Stimulated activated CD4-positive, alpha-beta T cell treated with anti-CD3 and anti-CD28 coated beads, Interleukin-2, amount 100 ng/mL, for 48 hours (primary cell): ENCODE measurements at regions not wholly inside any gene's neighbourhood (a gene's known extent, or its start where the extent isn't known, plus 50 kb on each side); places are given as distances from the start of the nearest gene placed in this dataset.

Experiments
- DNase-seq, 2 donors: peaks; one replicate each; pipeline ENCODE4 v3.0.0-alpha.2; 2020

- no peak for DNase-seq
Measured at GRCh38 chr2:8453904-8454302, 228.0 kb upstream of the ID2 start.

- DNase-seq = no peak
Measured at GRCh38 chr2:8454797-8455196, 227.1 kb upstream of the ID2 start.

- DNase-seq = no peak
Measured at GRCh38 chr2:8455236-8456150, 226.4 kb upstream of the ID2 start.

- DNase-seq = no peak
Measured at GRCh38 chr2:8456151-8457091, 225.4 kb upstream of the ID2 start.

DNA sequence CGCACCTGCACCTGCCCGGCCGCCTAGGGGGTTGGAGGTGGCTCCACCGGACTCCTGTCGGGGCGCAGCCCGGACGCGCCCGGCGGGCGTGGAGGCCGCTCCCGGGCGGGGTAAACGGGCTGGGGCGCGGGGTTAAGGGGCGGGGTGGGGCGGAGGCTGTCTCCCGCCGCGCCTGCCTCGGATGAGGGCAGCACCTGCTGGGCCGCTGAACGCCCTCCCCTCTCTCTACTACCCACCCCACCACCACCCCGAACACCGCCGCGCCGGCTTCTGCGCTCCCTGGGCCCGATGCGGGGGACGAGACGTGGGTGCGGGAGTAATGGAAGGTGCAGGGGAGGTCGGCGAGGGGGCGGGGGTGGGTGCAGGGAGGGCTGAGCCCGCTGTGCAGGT is 224.8 kb upstream of the ID2 start:
- no peak for DNase-seq

DNA sequence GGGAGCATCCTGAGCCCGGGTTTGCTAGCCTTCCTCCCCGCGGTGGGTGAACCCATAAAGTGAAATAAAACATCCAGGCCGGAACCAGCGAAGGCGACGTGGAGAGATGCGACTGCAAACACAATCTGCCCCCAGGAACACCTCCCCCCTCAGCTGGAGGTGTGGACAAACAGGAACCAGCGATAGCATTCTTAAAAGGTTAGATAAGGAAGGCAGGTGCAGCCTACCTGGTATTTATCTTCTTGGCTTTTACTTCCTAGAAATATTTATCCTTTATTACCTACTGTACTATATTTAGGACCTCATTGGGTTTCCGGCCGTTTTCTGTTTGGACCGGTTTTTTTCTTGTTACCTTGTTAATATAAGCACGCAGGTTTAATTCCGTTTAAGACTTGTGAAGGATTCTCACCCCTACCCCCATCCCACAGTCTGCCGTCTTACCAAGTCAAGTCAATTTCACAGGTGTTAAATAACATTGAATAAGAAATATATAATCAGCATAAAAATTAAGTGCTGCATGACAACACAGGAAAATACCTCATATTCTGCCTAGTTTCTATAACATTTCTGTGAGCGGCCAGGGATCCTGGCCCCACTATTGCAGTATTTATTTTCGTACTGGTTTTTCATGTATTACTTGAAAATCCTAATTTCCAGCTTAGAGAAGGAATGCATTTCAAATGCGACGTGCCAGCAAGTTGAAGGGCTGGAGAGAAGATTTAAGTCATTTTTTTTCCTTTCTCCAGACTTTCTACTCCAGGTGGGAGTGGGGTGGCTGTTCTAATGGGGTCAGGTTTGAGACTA is 224.0 kb upstream of the ID2 start:
- DNase-seq = no peak

GRCh38 chr2:8458503-8459459 is 223.1 kb upstream of the ID2 start:
- no peak for DNase-seq

DNA sequence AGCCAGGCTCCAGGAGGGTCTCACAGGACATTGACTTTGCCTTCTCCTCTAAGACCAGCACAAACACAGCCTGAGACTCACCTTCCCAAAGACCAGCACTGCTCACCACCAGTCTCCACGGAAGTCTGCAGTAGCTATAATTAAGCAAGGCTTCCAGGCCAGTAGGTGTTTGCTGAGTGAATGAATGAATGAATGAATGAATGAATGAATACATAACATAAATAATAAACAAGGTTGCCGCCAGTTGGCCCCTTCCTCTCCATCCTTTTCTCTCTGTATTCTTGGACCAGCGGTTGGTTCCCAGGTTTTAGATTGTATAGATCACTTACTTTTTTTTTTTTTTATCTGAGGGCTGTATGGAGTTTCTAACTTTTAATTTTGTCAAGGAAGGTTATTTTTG is 222.4 kb upstream of the ID2 start:
- no peak for DNase-seq

GRCh38 chr2:8461341-8461740 is 220.5 kb upstream of the ID2 start:
- DNase-seq = no peak

DNA sequence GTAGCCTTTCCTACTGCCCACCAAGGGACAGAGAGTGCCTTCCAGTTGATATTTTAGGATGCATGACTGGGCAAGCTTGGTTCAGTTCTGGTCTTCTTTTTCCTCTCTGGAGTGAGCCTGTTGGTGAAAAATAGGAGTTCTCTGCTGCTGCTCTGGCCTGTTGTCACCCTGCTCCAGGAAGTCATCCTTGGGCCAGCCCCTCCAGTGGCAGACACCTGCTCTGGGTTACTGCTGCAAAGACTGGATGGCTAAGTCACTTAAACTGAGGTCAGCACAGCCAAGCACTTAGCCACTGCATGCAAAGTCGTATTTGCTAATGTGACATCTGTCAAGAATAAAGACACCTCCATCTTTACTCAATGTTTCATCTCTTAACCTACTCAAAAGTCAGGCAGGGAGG is 219.6 kb upstream of the ID2 start:
- no peak for DNase-seq

GRCh38 chr2:8462899-8463648 is 218.8 kb upstream of the ID2 start:
- no peak for DNase-seq

GRCh38 chr2:8465560-8465959 is 216.3 kb upstream of the ID2 start:
- no peak for DNase-seq

DNA sequence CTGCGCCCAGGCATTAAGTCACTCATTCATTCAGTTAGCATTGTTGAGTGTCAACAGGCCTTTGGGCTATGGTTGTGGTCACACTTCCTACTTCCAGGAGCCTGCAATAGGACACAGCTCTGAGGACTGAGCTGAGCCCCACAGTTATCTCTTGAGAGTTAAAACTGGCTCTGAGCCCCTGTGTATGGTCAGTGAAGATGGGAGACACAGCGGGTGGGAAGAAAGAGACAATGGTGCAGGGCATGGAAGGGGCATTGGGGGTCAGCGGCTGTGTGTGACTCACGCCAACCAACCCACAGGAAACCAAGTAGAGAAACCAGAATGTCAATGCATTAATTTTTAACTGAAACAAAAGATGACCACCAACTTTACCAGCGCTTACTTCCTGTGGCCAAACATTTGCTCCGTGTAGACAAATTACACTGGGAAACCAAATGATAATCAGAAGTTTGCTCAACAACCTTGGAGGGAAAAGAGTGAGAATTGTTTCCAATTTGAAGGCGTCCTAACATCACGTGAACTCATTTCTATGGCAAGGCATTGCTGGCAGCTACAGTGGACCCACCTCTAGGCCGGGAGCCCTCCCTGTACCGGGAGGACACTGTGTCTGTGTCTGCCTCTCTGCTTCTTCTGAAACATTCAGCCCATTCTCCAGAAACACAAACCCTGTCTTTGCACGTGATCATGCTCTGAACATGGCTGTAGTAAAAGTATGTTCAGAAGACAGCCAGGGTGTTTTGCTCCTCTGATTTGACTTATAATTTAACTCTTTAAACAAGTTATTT is 212.0 kb upstream of the ID2 start:
- no peak for DNase-seq

GRCh38 chr2:8472545-8473323 is 209.1 kb upstream of the ID2 start:
- DNase-seq = no peak

DNA sequence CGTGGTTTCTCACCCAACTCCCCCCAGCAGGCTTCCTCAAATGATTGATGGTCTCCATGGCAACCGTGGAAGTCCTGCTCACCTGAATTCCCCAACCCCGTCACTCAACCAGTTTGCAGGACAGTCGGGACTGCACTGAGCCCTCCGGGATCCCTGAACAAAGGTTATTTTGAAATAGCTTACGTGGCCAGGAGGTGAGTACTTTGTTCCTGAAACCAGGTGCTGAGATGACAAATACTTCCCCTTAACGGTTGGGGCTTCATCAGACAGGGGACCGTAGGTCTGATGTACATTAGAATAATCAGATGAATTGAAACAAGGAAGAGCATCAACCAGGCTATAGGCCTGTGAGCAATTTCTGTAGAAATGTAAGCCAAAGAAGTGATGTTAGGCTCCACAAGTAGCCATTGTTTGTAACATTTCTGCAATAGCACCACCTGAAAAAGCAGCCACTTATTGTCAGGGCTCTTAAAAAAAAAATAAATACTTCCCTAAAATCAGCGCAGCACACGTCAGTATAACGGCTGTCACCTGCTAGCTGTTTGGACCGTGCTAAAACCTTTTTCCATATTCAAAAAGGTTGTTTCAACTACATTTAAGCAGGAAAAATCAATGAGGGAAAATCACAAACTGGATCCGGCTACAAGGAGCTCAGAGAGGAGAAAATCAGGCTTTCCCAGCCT is 206.4 kb upstream of the ID2 start:
- DNase-seq = peak in 1 of 2 donors; percentile 37

GRCh38 chr2:8477552-8478470 is 204.0 kb upstream of the ID2 start:
- DNase-seq = no peak

DNA sequence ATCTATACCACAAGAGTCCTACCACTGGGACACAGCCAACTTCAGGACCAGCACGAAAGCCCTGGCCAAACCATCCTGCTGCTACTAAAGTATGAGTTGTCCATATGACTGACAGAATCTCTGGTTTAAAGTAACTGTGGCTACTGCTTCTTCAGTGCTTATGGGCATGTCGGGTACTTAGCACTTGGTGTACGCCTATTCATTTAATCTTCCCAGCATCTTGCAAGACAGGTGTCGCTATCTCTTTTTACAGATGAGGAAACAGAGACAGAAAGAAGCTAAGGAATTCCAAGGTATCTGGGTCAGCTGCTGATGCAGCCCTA is 203.4 kb upstream of the ID2 start:
- no peak for DNase-seq

DNA sequence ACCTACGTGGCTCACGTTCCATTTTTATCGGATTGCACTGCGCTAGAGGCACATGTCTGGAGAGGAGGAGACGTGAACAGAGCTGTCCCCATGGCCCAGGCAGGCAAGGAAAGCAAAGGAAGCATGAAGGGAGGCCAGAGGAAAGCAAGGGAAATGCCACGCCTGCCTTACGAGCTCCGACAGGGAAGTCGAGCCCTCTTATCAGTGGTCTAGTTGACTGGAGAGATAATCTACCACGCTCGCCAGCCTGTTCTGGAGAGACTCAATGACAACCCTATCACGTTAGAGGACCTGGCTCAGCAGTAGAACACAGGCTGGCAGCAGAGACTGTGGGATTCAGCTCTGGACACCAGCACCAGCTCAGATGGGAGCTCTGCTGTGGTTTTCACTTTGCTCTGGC is 202.6 kb upstream of the ID2 start:
- no peak for DNase-seq
